Small intestine (tissue), 7 donors: ENCODE measurements at regions not wholly inside any gene's neighbourhood (a gene's known extent, or its start where the extent isn't known, plus 50 kb on each side); places are given as distances from the start of the nearest gene placed in this dataset.

Experiments
- DNase-seq, 2 donors: peaks; one replicate each; pipeline versions ENCODE4 v3.0.0 to v3.0.0-alpha.2; 2013
- FAIRE-seq: peaks from 2 replicates; lab custom pipeline; 2012; peaks lifted over from hg19 to GRCh38; lab: Jason Lieb, UNC
- H3K27ac ChIP-seq, 3 donors: one replicate each; pipeline ENCODE4 v1.5.1; 2013; ENCODE audit warnings: low read length in 2 of 3, mild to moderate bottlenecking in 2 of 3, control low read depth in 1 of 3, inconsistent platforms in 1 of 3, low read depth in 1 of 3, moderate library complexity in 1 of 3
- H3K27me3 ChIP-seq, 3 donors: one replicate each; pipeline ENCODE4 v1.6.1; 2013; ENCODE audit warnings: low read length in 3 of 3, inconsistent platforms in 1 of 3; ENCODE audit not compliant: control insufficient read depth in 3 of 3, insufficient read depth in 3 of 3
- H3K36me3 ChIP-seq, 3 donors: one replicate each; pipeline ENCODE4 v1.6.1; 2013; ENCODE audit warnings: low read length in 3 of 3, inconsistent platforms in 1 of 3, low read depth in 1 of 3, mild to moderate bottlenecking in 1 of 3, moderate library complexity in 1 of 3; ENCODE audit not compliant: control insufficient read depth in 3 of 3, insufficient read depth in 2 of 3
- H3K4me1 ChIP-seq, 3 donors: one replicate each; pipeline ENCODE4 v1.6.1; 2013; ENCODE audit warnings: low read length in 2 of 3, inconsistent platforms in 1 of 3, low read depth in 1 of 3, mild to moderate bottlenecking in 1 of 3, moderate library complexity in 1 of 3; ENCODE audit not compliant: control insufficient read depth in 3 of 3, insufficient read depth in 2 of 3
- H3K4me3 ChIP-seq, 3 donors: one replicate each; pipeline ENCODE4 v1.5.1; 2013; ENCODE audit warnings: low read length in 3 of 3, control low read depth in 1 of 3, inconsistent platforms in 1 of 3, low read depth in 1 of 3, mild to moderate bottlenecking in 1 of 3, moderate library complexity in 1 of 3
- H3K9me3 ChIP-seq, 2 donors: one replicate each; pipeline ENCODE4 v1.6.1; 2013; ENCODE audit warnings: low read depth in 1 of 2, low read length in 1 of 2; ENCODE audit not compliant: control insufficient read depth in 2 of 2, insufficient read depth in 1 of 2
- WGBS, 3 donors: extraction: QIAGEN DNeasy Blood & Tissue Kit; methylation state at CpG; one replicate each; pipeline ENCODE4 v1.1.7; 2013; 5-methylcytosine and 5-hydroxymethylcytosine counted together
- donor health status: healthy with polysubstance abuse.
- donor health status: control.
- donor health status: control.
- donor health status: Bipolar disorder and iron deficiency.
- donor health status: healthy.

GRCh38 chr6:167500961-167501360 is 176.1 kb downstream of the TTLL2 start:
- DNase-seq (no peak), FAIRE-seq (no peak)
- H3K4me1 ChIP-seq, result peaks cover 0 to 29% (median 6%) of the 10 kb centered on the region in 3 donors
- WGBS, 3 donors, result 85 to 90% (median 88%) methylated on average over 8 of the region's 8 CpGs
- H3K36me3 ChIP-seq, result peaks cover 0 to 2% (median 0%) of the 10 kb centered on the region in 3 donors
- no peak overlapping the region for H3K4me3 ChIP-seq
- H3K27me3 ChIP-seq, result no peaks in the 10 kb centered on the region
- no peak overlapping the region for H3K27ac ChIP-seq
- H3K9me3 ChIP-seq, result no peaks in the 10 kb centered on the region

DNA sequence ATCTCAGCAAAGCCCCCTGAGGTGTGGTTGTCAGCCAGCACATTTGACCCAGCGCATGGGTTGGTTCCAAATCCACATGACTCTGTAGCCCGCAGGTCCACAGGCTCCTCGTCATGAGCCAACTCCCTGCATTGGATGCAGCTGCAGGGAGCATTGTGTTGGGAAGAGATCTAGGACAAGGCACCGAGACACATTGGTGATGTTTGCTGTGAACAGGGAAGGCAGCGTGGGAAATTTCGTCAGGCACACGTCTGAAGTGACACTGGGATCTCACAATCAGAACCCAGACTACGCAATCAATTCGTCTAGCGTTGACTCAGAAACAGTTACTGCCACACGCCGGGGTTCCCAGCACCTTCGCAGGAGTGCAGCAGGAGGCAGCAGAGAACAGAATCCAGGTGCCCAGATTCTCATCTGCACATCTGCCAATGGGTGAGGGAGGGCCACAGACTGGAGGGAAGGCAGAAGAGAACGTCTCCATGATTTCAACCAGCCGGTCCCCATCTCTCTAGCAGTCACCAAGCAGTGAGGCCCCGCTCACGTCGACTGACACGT is 177.0 kb downstream of the TTLL2 start:
- FAIRE-seq (no peak), DNase-seq (peak; percentile 76 to 86)
- no peaks in the 10 kb centered on the region for H3K27me3 ChIP-seq
- 24 to 65% (median 38%) methylated on average over 19 of the region's 19 CpGs for WGBS, 3 donors
- H3K4me3 ChIP-seq, result no peak overlapping the region
- H3K27ac ChIP-seq, result no peak overlapping the region
- H3K36me3 ChIP-seq, result peaks cover 0 to 2% (median 0%) of the 10 kb centered on the region in 3 donors
- no peaks in the 10 kb centered on the region for H3K9me3 ChIP-seq
- peaks cover 0 to 35% (median 6%) of the 10 kb centered on the region in 3 donors for H3K4me1 ChIP-seq

DNA sequence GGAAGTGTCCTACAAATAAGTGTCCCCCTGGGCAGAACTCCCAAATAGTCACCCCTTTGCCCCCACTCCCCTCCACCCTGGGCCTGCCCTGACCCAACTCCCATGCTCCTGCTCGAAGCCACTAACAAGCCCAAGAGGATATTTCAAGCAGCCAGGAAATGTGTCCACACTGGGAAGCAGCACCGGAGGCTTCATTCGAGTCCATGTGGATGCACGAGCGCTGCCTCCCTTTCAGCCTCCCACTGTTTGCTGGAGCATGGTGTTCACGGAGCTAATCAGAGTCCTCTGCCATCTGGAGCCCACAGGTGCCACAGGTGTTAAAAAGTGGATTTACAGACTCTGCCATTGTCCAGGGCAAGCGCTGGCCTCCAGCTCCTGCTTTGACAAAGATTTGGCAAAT is 177.6 kb downstream of the TTLL2 start:
- no peak for DNase-seq
- WGBS, 3 donors, result 77 to 86% (median 81%) methylated on average over 7 of the region's 7 CpGs
- Histone ChIP-seq H3K27me3 (no peaks in the 10 kb centered on the region), H3K36me3 (peaks cover 0 to 2% (median 0%) of the 10 kb centered on the region in 3 donors), H3K4me1 (peaks cover 0 to 36% (median 6%) of the 10 kb centered on the region in 3 donors), H3K27ac (no peak overlapping the region), H3K4me3 (no peak overlapping the region), H3K9me3 (no peaks in the 10 kb centered on the region)
- no peak for FAIRE-seq

GRCh38 chr6:167504385-167504961 is 179.6 kb downstream of the TTLL2 start:
- DNase-seq (no peak), FAIRE-seq (no peak)
- 67 to 81% (median 78%) methylated on average over 6 of the region's 6 CpGs for WGBS, 3 donors
- Histone ChIP-seq H3K27me3 (no peaks in the 10 kb centered on the region), H3K4me3 (no peak overlapping the region), H3K36me3 (peaks cover 0 to 2% (median 0%) of the 10 kb centered on the region in 3 donors), H3K27ac (no peak overlapping the region), H3K9me3 (no peaks in the 10 kb centered on the region), H3K4me1 (peaks cover 0 to 21% (median 0%) of the 10 kb centered on the region in 3 donors)

DNA sequence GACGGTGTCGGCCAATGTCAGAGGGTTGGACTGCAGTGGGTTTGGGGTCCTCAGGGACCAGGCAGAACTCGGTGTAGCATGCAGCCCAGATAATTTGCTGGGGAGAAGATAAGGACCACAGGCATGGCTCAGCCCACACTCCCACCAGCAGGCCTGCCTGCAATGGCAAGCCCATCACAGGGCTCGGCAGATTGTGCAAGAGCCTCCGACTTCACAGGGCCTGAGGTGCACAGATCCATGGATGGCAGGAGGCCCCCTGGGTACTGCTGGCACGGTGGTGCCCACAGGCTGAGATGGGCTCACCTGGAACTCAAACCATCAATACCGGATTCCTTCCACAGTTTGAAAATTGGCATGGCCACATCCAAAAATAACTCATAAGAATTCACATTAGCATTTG is 180.3 kb downstream of the TTLL2 start:
- no peak for DNase-seq
- no peak overlapping the region for H3K4me3 ChIP-seq
- H3K4me1 ChIP-seq, result peaks cover 0 to 14% (median 0%) of the 10 kb centered on the region in 3 donors
- H3K27me3 ChIP-seq, result no peaks in the 10 kb centered on the region
- peaks cover 0 to 2% (median 0%) of the 10 kb centered on the region in 3 donors for H3K36me3 ChIP-seq
- FAIRE-seq, result no peak
- WGBS, 3 donors, result 77 to 82% (median 79%) methylated on average over 7 of the region's 7 CpGs
- H3K27ac ChIP-seq, result no peak overlapping the region
- no peaks in the 10 kb centered on the region for H3K9me3 ChIP-seq

DNA sequence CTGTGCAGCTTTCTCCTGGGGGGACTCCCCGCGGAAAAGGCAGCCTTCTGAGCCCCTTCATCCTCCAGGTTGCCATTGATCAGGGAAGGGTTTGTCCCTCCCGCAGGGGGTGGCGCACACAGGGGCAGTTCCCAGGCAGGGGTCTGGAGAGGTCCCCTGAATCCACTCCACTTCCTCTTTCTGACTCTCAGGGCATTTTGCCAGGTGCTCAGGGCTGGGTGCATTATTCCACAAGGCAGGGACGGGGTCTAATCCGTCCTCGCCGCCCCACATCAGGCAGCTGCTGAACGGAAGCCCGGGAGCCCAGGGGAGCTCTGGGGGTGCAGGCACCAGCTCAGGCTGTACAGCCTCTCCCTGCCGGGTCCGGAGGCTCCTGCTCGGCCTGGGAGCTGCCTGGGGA is 180.9 kb downstream of the TTLL2 start:
- no peaks in the 10 kb centered on the region for H3K9me3 ChIP-seq
- WGBS, 3 donors, result 65 to 75% (median 70%) methylated on average over 13 of the region's 13 CpGs
- peaks cover 0 to 2% (median 0%) of the 10 kb centered on the region in 3 donors for H3K36me3 ChIP-seq
- no peak for FAIRE-seq
- no peak for DNase-seq
- no peaks in the 10 kb centered on the region for H3K27me3 ChIP-seq
- no peak overlapping the region for H3K27ac ChIP-seq
- H3K4me3 ChIP-seq, result no peak overlapping the region
- H3K4me1 ChIP-seq, result peaks cover 0 to 14% (median 0%) of the 10 kb centered on the region in 3 donors

GRCh38 chr6:167506443-167507301 is 181.8 kb downstream of the TTLL2 start:
- Histone ChIP-seq H3K36me3 (peaks cover 0 to 2% (median 0%) of the 10 kb centered on the region in 3 donors), H3K4me3 (no peak overlapping the region), H3K9me3 (no peaks in the 10 kb centered on the region), H3K4me1 (peaks cover 0 to 14% (median 0%) of the 10 kb centered on the region in 3 donors), H3K27ac (peak overlapping the region in 1 of 3 donors; percentile 13), H3K27me3 (no peaks in the 10 kb centered on the region)
- DNase-seq (peak; percentile 70 to 81), FAIRE-seq (no peak)
- 39 to 65% (median 48%) methylated on average over 25 of the region's 25 CpGs for WGBS, 3 donors

DNA sequence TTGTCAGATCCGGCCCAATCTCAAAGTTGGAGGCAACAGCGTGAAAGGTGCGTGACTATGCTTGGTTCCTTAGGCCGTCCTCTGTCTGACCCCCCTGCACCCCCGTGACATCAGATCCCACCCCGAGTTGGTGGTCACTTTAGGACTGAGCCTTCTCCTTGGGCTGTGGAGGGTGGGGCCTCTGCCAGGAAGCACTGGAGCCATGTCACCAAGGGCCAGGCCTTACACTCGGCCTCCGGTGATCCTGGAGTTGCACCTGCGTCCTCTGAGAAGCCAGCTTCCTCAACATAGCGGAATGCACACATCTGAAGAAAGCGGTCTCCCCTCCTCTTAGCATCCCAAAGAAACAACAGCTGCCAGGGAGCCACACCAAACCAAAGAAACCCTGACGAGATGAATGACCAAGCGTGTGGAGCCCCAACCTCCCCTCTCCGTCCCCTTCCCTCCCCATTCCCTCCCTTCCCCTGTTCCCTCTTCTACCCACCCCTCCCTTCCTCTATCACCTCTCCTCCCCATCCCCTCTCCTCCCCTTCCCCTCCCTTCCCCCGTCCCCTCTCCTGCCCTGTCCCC is 182.6 kb downstream of the TTLL2 start:
- Histone ChIP-seq H3K4me1 (peaks cover 0 to 14% (median 0%) of the 10 kb centered on the region in 3 donors), H3K36me3 (peaks cover 0 to 2% (median 0%) of the 10 kb centered on the region in 3 donors), H3K27me3 (no peaks in the 10 kb centered on the region), H3K27ac (no peak overlapping the region), H3K4me3 (no peak overlapping the region), H3K9me3 (no peaks in the 10 kb centered on the region)
- DNase-seq (no peak), FAIRE-seq (no peak)
- WGBS, 3 donors, result 75 to 84% (median 79%) methylated on average over 14 to 15 of the region's 15 CpGs
